ENCODE measurements at regions not wholly inside any gene's neighbourhood (a gene's known extent, or its start where the extent isn't known, plus 50 kb on each side); places are given as distances from the start of the nearest gene placed in this dataset.

DNA sequence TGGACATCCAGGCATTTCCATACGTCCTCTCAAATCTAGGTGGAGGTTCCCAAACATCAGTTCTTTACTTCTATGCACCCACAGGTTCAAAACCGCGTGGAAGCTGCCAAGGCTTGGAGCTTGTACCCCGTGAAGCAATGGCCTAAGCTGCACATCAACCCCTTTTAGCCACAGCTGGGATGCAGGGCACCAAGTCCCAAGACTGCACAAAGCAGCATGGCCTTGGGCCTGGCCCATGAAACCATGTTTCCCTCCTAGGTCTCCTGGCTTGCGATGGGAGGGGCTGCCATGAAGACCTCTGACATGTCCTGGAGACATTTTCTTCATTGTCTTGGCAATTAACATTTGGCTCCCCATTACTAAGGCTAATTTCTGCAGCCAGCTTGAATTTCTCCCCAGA is 88.9 kb upstream of the CBLN4 start:
- no peak for TF ChIP-seq CTCF (IDR thresholded peaks at IDR 0.05)
- TF ChIP-seq ZFX (IDR thresholded peaks at IDR 0.05; ENCODE audit: borderline replicate concordance): no peak

All from 22Rv1 (cell line).